Osteocyte (in vitro differentiated cells): ENCODE measurements at regions not wholly inside any gene's neighbourhood (a gene's known extent, or its start where the extent isn't known, plus 50 kb on each side); places are given as distances from the start of the nearest gene placed in this dataset.

ENCODE experiments used
- DNase-seq: peaks from one replicate; pipeline ENCODE4 v3.0.0; 2021; ENCODE audit warnings: mixed read lengths; ENCODE audit not compliant: unreplicated experiment; ENCODE audit errors: extremely low spot score
- H3K27ac Mint-ChIP-seq: one replicate; pipeline ENCODE4 v1.8.0; 2021; ENCODE audit warnings: mild to moderate bottlenecking, mixed read lengths; ENCODE audit not compliant: unreplicated experiment
- H3K27me3 Mint-ChIP-seq: one replicate; pipeline ENCODE4 v1.8.0; 2021; ENCODE audit warnings: mixed read lengths; ENCODE audit not compliant: unreplicated experiment
- H3K36me3 Mint-ChIP-seq: one replicate; pipeline ENCODE4 v1.8.0; 2021; ENCODE audit warnings: mixed read lengths; ENCODE audit not compliant: unreplicated experiment
- H3K4me1 Mint-ChIP-seq: one replicate; pipeline ENCODE4 v1.8.0; 2021; ENCODE audit warnings: mixed read lengths; ENCODE audit not compliant: unreplicated experiment
- H3K4me3 Mint-ChIP-seq: one replicate; pipeline ENCODE4 v1.8.0; 2021; ENCODE audit warnings: mild to moderate bottlenecking, moderate library complexity, mixed read lengths; ENCODE audit not compliant: unreplicated experiment
- H3K9me3 Mint-ChIP-seq: one replicate; pipeline ENCODE4 v1.8.0; 2021; ENCODE audit warnings: mixed read lengths; ENCODE audit not compliant: unreplicated experiment
- CTCF ChIP-seq: fragments of 200-600 bp; sonication (generic); IDR thresholded peaks from 2 replicates; pipeline ENCODE4 v1.5.0; 2021; ENCODE audit warnings: antibody characterized with exemption, mild to moderate bottlenecking, moderate library complexity

DNA sequence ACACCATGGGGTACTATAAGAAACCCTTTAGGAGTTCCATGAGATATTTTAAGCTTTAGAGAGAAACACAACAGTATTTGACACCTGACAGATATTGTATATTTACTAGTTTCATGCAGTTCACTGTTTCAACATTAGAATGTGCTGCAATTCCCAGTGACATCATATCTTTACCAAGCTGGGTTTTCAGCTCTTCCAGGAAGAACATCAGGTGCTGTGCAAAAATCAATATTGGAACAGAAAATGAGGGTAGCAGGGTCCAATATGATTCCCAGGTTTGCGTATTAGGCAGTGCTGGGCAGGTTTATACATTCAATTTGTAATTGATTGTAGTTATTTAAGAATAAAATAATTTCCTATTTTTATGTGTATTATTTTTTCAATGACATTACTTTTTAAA is 500.0 kb upstream of the EPHA7 start:
- Mint-ChIP-seq H3K27me3 (no peaks in the 10 kb centered on the region), H3K36me3 (peaks cover 4% of the 10 kb centered on the region), H3K27ac (no peak overlapping the region), H3K4me3 (no peak overlapping the region), H3K9me3 (peaks cover 6% of the 10 kb centered on the region), H3K4me1 (peaks cover 10% of the 10 kb centered on the region)
- DNase-seq = no peak
- no peak for TF ChIP-seq CTCF

- Mint-ChIP-seq H3K4me1 (peaks cover 10% of the 10 kb centered on the region), H3K9me3 (peaks cover 6% of the 10 kb centered on the region), H3K36me3 (peaks cover 4% of the 10 kb centered on the region), H3K27me3 (no peaks in the 10 kb centered on the region), H3K4me3 (no peak overlapping the region), H3K27ac (no peak overlapping the region)
- no peak for DNase-seq
- no peak for TF ChIP-seq CTCF
Measured at GRCh38 chr6:93918258-93918657, 498.9 kb upstream of the EPHA7 start.

GRCh38 chr6:93917216-93917615 is 497.9 kb upstream of the EPHA7 start:
- DNase-seq = no peak
- H3K36me3 Mint-ChIP-seq = peaks cover 4% of the 10 kb centered on the region
- H3K27me3 Mint-ChIP-seq = no peaks in the 10 kb centered on the region
- H3K9me3 Mint-ChIP-seq = peaks cover 9% of the 10 kb centered on the region
- no peak overlapping the region for H3K4me3 Mint-ChIP-seq
- no peak overlapping the region for H3K27ac Mint-ChIP-seq
- TF ChIP-seq CTCF = no peak
- peaks cover 10% of the 10 kb centered on the region for H3K4me1 Mint-ChIP-seq

- no peak for DNase-seq
- H3K4me3 Mint-ChIP-seq = no peak overlapping the region
- peaks cover 12% of the 10 kb centered on the region for H3K9me3 Mint-ChIP-seq
- peaks cover 4% of the 10 kb centered on the region for H3K36me3 Mint-ChIP-seq
- no peak overlapping the region for H3K27ac Mint-ChIP-seq
- H3K4me1 Mint-ChIP-seq = peaks cover 6% of the 10 kb centered on the region
- TF ChIP-seq CTCF = no peak
- H3K27me3 Mint-ChIP-seq = no peaks in the 10 kb centered on the region
Measured at GRCh38 chr6:93916716-93917115, 497.4 kb upstream of the EPHA7 start.

DNA sequence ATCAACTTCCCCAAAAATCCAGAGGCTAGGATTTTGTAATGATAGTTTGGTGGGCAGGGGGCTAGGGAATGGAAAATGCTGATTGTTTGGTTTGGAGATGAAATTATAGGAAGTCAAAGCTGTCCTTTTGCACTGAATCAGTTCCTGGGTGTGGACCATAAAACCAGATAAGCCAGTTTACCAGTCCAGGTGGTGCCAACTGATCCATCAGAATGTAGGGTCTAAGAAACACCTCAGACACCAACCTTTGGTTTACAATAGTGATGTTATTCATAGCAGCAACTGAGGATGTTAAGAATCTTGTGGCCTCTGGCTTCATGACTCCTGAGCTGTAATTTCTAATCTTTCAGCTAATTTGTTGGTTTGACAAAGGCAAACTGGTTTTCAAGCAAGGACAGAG is 496.6 kb upstream of the EPHA7 start:
- DNase-seq = no peak
- no peak overlapping the region for H3K4me3 Mint-ChIP-seq
- peaks cover 12% of the 10 kb centered on the region for H3K9me3 Mint-ChIP-seq
- H3K4me1 Mint-ChIP-seq = peaks cover 6% of the 10 kb centered on the region
- TF ChIP-seq CTCF = no peak
- peaks cover 4% of the 10 kb centered on the region for H3K36me3 Mint-ChIP-seq
- no peak overlapping the region for H3K27ac Mint-ChIP-seq
- no peaks in the 10 kb centered on the region for H3K27me3 Mint-ChIP-seq
